ENCODE measurements at regions not wholly inside any gene's neighbourhood (a gene's known extent, or its start where the extent isn't known, plus 50 kb on each side); places are given as distances from the start of the nearest gene placed in this dataset.
"Not testable (repeated sequence)": the region's sequence is repeated elsewhere in the genome, so short reads cannot be mapped to it uniquely, and the experiment has no call there.

GRCh38 chr5:101643794-101644193 lies 652.3 kb downstream of the SLCO4C1 start:
- DNase-seq (ENCODE audit: low read depth) = no peak

- no peak for DNase-seq (ENCODE audit: low read depth)
These were observed 658.5 kb downstream of the SLCO4C1 start for GRCh38 chr5:101637599-101637998.

- not testable (repeated sequence) for DNase-seq (ENCODE audit: low read depth)
These were observed 668.3 kb downstream of the SLCO4C1 start for GRCh38 chr5:101627770-101628169.

- no peak for DNase-seq (ENCODE audit: low read depth)
These were observed 669.5 kb downstream of the SLCO4C1 start for GRCh38 chr5:101626572-101626971.

GRCh38 chr5:101611039-101611438 lies 685.0 kb downstream of the SLCO4C1 start:
- DNase-seq (ENCODE audit: low read depth) = no peak

- peak; percentile 1 for DNase-seq (ENCODE audit: low read depth)
These were observed 687.8 kb downstream of the SLCO4C1 start for GRCh38 chr5:101608322-101608721.

GRCh38 chr5:101605700-101606099 lies 690.4 kb downstream of the SLCO4C1 start:
- no peak for DNase-seq (ENCODE audit: low read depth)

- DNase-seq (ENCODE audit: low read depth) = no peak
These were observed 695.5 kb downstream of the SLCO4C1 start for GRCh38 chr5:101600614-101601013.

- no peak for DNase-seq (ENCODE audit: low read depth)
These were observed 687.3 kb upstream of the ST8SIA4 start for GRCh38 chr5:101590384-101590783.

- no peak for DNase-seq (ENCODE audit: low read depth)
These were observed 682.3 kb upstream of the ST8SIA4 start for GRCh38 chr5:101585366-101585765.

- DNase-seq (ENCODE audit: low read depth) = peak; percentile 19
These were observed 677.5 kb upstream of the ST8SIA4 start for GRCh38 chr5:101580591-101580990.

GRCh38 chr5:101574017-101574416 lies 670.9 kb upstream of the ST8SIA4 start:
- DNase-seq (ENCODE audit: low read depth) = no peak

GRCh38 chr5:101561018-101561417 lies 657.9 kb upstream of the ST8SIA4 start:
- DNase-seq (ENCODE audit: low read depth) = no peak

- peak; percentile 6 for DNase-seq (ENCODE audit: low read depth)
These were observed 640.7 kb upstream of the ST8SIA4 start for GRCh38 chr5:101543780-101544179.

- DNase-seq (ENCODE audit: low read depth) = no peak
These were observed 636.2 kb upstream of the ST8SIA4 start for GRCh38 chr5:101539315-101539714.

GRCh38 chr5:101535626-101536025 lies 632.5 kb upstream of the ST8SIA4 start:
- no peak for DNase-seq (ENCODE audit: low read depth)

- DNase-seq (ENCODE audit: low read depth) = no peak
These were observed 631.5 kb upstream of the ST8SIA4 start for GRCh38 chr5:101534491-101535110.

- DNase-seq (ENCODE audit: low read depth) = no peak
These were observed 629.3 kb upstream of the ST8SIA4 start for GRCh38 chr5:101532430-101532829.

- DNase-seq (ENCODE audit: low read depth) = no peak
These were observed 627.9 kb upstream of the ST8SIA4 start for GRCh38 chr5:101531026-101531425.

- DNase-seq (ENCODE audit: low read depth) = not testable (repeated sequence)
These were observed 626.0 kb upstream of the ST8SIA4 start for GRCh38 chr5:101529094-101529493.

GRCh38 chr5:101520417-101520816 lies 617.3 kb upstream of the ST8SIA4 start:
- no peak for DNase-seq (ENCODE audit: low read depth)

GRCh38 chr5:101517795-101518194 lies 614.7 kb upstream of the ST8SIA4 start:
- no peak for DNase-seq (ENCODE audit: low read depth)

- DNase-seq (ENCODE audit: low read depth) = no peak
These were observed 612.6 kb upstream of the ST8SIA4 start for GRCh38 chr5:101515721-101516120.

GRCh38 chr5:101505891-101506570 lies 602.9 kb upstream of the ST8SIA4 start:
- DNase-seq (ENCODE audit: low read depth) = no peak

Measured in iris pigment epithelial cell (primary cell).